Lower lobe of right lung (tissue), 2 donors: ENCODE measurements at regions not wholly inside any gene's neighbourhood (a gene's known extent, or its start where the extent isn't known, plus 50 kb on each side); places are given as distances from the start of the nearest gene placed in this dataset.
A peak's percentile ranks its signal among the peaks of the same experiment; 100 is the strongest.

Source experiments
- ATAC-seq, 2 donors: fragments of 200-7000 bp; cut with Tn5 transposase; one replicate each; pipeline ENCODE4 v1.9.1; 2020 to 2022; ENCODE audit warnings: mild to moderate bottlenecking in 2 of 2, moderate library complexity in 2 of 2
- DNase-seq: peaks from one replicate; pipeline ENCODE4 v3.0.0-alpha.2; 2020
- H3K27ac ChIP-seq: fragments of 200-600 bp; one replicate; pipeline ENCODE4 v1.8.0; 2022
- H3K27me3 ChIP-seq: fragments of 200-600 bp; one replicate; pipeline ENCODE4 v1.8.0; 2022; ENCODE audit warnings: low read depth
- H3K36me3 ChIP-seq: fragments of 200-600 bp; one replicate; pipeline ENCODE4 v1.8.0; 2022; ENCODE audit warnings: mild to moderate bottlenecking
- H3K4me1 ChIP-seq: fragments of 200-600 bp; one replicate; pipeline ENCODE4 v1.8.0; 2022
- H3K4me3 ChIP-seq: fragments of 200-600 bp; one replicate; pipeline ENCODE4 v1.8.0; 2022; ENCODE audit warnings: mild to moderate bottlenecking
- H3K9me3 ChIP-seq: fragments of 200-600 bp; one replicate; pipeline ENCODE4 v1.8.0; 2022
- CTCF ChIP-seq: fragments of 200-600 bp; IDR thresholded peaks from one replicate; pipeline ENCODE4 v1.8.0; 2022; ENCODE audit warnings: antibody characterized with exemption, mild to moderate bottlenecking
- intact Hi-C: fragments of 100-400 bp; cut with DNase I; formaldehyde crosslinking; loops from one replicate; pipeline ENCODE4 v1.11.0; 2022
- donor health status: DM: no; HTN: yes; CAD: no; lungs with severe emphysema.

- H3K27me3 ChIP-seq, result no peaks in the 10 kb centered on the region
- no peak for ATAC-seq
- H3K9me3 ChIP-seq, result no peaks in the 10 kb centered on the region
- no peaks in the 10 kb centered on the region for H3K36me3 ChIP-seq
- DNase-seq, result no peak
- no peak overlapping the region for H3K4me3 ChIP-seq
- no peak overlapping the region for H3K27ac ChIP-seq
- H3K4me1 ChIP-seq, result peaks cover 36% of the 10 kb centered on the region
- no peak for TF ChIP-seq CTCF
- intact Hi-C loops, result no loop called here
Observed at GRCh38 chr13:50078231-50078894, 63.1 kb downstream of the KCNRG start.

- H3K9me3 ChIP-seq, result no peaks in the 10 kb centered on the region
- TF ChIP-seq CTCF, result no peak
Observed at GRCh38 chr13:50078895-50079654, 63.8 kb downstream of the KCNRG start.

GRCh38 chr13:50079655-50080202 is 64.5 kb downstream of the KCNRG start:
- no peaks in the 10 kb centered on the region for H3K9me3 ChIP-seq
- no peak for TF ChIP-seq CTCF
- intact Hi-C loops, result loop anchor here (10.0 kb wide), 1 partner anchor 455 kb away; no protein-coding TSS in a partner anchor
- H3K4me1 ChIP-seq, result peaks cover 50% of the 10 kb centered on the region
- H3K27me3 ChIP-seq, result no peaks in the 10 kb centered on the region
- H3K27ac ChIP-seq, result peak overlapping the region; percentile 73
- no peaks in the 10 kb centered on the region for H3K36me3 ChIP-seq
- ATAC-seq (no peak), DNase-seq (no peak)
- H3K4me3 ChIP-seq, result peak overlapping the region; percentile 73

More at GRCh38 chr13:50078895-50079654, 63.8 kb downstream of the KCNRG start:
- H3K36me3 ChIP-seq, result no peaks in the 10 kb centered on the region
- peaks cover 43% of the 10 kb centered on the region for H3K4me1 ChIP-seq
- H3K27ac ChIP-seq, result no peak overlapping the region
- intact Hi-C loops, result no loop called here
- DNase-seq, result no peak
- no peaks in the 10 kb centered on the region for H3K27me3 ChIP-seq
- peak overlapping the region; percentile 73 for H3K4me3 ChIP-seq
- ATAC-seq, result no peak

- H3K27me3 ChIP-seq, result no peaks in the 10 kb centered on the region
- H3K4me1 ChIP-seq, result peaks cover 55% of the 10 kb centered on the region
- DNase-seq (no peak), ATAC-seq (no peak)
- TF ChIP-seq CTCF, result no peak
- intact Hi-C loops, result loop anchor here (10.0 kb wide), 1 partner anchor 454 kb away; no protein-coding TSS in a partner anchor
- H3K36me3 ChIP-seq, result no peaks in the 10 kb centered on the region
- peak overlapping the region; percentile 73 for H3K27ac ChIP-seq
- H3K4me3 ChIP-seq, result peak overlapping the region; percentile 73
- no peaks in the 10 kb centered on the region for H3K9me3 ChIP-seq
Observed at GRCh38 chr13:50080203-50080910, 65.1 kb downstream of the KCNRG start.
